Naive thymus-derived CD4-positive, alpha-beta T cell (primary cell): ENCODE measurements at regions not wholly inside any gene's neighbourhood (a gene's known extent, or its start where the extent isn't known, plus 50 kb on each side); places are given as distances from the start of the nearest gene placed in this dataset.

Experiments
- ATAC-seq: fragments of 150-1000 bp; cut with Tn5 transposase; 2 replicates; pipeline ENCODE4 v1.10.0; 2021; ENCODE audit warnings: mild to moderate bottlenecking, moderate library complexity
- CTCF ChIA-PET: fragments of 350-600 bp; sonication (Branson Sonifier 250); formaldehyde crosslinking; loops from one replicate; lab custom pipeline; 2021; ENCODE audit warnings: antibody characterized with exemption; lab: Charles Lee
- POLR2A ChIA-PET: fragments of 350-600 bp; sonication (Branson Sonifier 250); formaldehyde crosslinking; loops from one replicate; lab custom pipeline; 2021; ENCODE audit warnings: antibody characterized with exemption, inconsistent platforms; lab: Charles Lee
- DNase-seq, 9 donors: peaks; one replicate each; pipeline versions ENCODE4 v3.0.0 to v3.0.0-alpha.2; 2020 to 2022; ENCODE audit warnings: mixed read lengths in 1 of 9
- H3K27ac ChIP-seq: one replicate; pipeline ENCODE4 v1.7.0; 2013; ENCODE audit warnings: mild to moderate bottlenecking, low read depth, low read length, moderate library complexity
- H3K27me3 ChIP-seq, 2 donors: one replicate each; pipeline ENCODE4 v1.7.0; 2013; ENCODE audit warnings: low read length in 2 of 2, mild to moderate bottlenecking in 2 of 2, moderate library complexity in 2 of 2; ENCODE audit not compliant: control insufficient read depth in 2 of 2, insufficient read depth in 2 of 2
- H3K36me3 ChIP-seq, 3 experiments: 1 replicate in 2 of 3; 2 replicates in 1 of 3; pipeline ENCODE4 v1.7.0; 2013; ENCODE audit warnings: low read length in 3 of 3, mild to moderate bottlenecking in 3 of 3, moderate library complexity in 1 of 3; ENCODE audit not compliant: insufficient read depth in 3 of 3, control insufficient read depth in 2 of 3
- H3K4me1 ChIP-seq, 2 donors: one replicate each; pipeline ENCODE4 v1.7.0; 2013; ENCODE audit warnings: low read length in 2 of 2, mild to moderate bottlenecking in 2 of 2, moderate library complexity in 1 of 2; ENCODE audit not compliant: control insufficient read depth in 2 of 2, insufficient read depth in 2 of 2
- H3K4me3 ChIP-seq: 2 replicates; pipeline ENCODE4 v1.7.0; 2013; ENCODE audit warnings: mild to moderate bottlenecking, low read length
- H3K9me3 ChIP-seq, 3 experiments: 1 replicate in 2 of 3; 2 replicates in 1 of 3; pipeline ENCODE4 v1.7.0; 2013; ENCODE audit warnings: low read length in 3 of 3; ENCODE audit not compliant: control insufficient read depth in 2 of 3
- H3K27ac Mint-ChIP-seq, 9 donors: one replicate each; pipeline ENCODE4 v1.8.0; 2020 to 2022; ENCODE audit warnings: mixed read lengths in 9 of 9, mild to moderate bottlenecking in 8 of 9, moderate library complexity in 5 of 9, inconsistent platforms in 2 of 9
- H3K27me3 Mint-ChIP-seq, 5 donors: one replicate each; pipeline ENCODE4 v1.8.0; 2021 to 2022; ENCODE audit warnings: mixed read lengths in 5 of 5, mild to moderate bottlenecking in 1 of 5
- H3K36me3 Mint-ChIP-seq, 5 donors: one replicate each; pipeline ENCODE4 v1.8.0; 2020 to 2022; ENCODE audit warnings: mixed read lengths in 5 of 5, mild to moderate bottlenecking in 3 of 5, inconsistent platforms in 1 of 5
- H3K4me1 Mint-ChIP-seq, 7 donors: one replicate each; pipeline ENCODE4 v1.8.0; 2020 to 2022; ENCODE audit warnings: mixed read lengths in 7 of 7, mild to moderate bottlenecking in 3 of 7, inconsistent platforms in 1 of 7
- H3K4me3 Mint-ChIP-seq, 10 donors: one replicate each; pipeline ENCODE4 v1.8.0; 2020 to 2022; ENCODE audit warnings: mild to moderate bottlenecking in 10 of 10, mixed read lengths in 10 of 10, moderate library complexity in 6 of 10, inconsistent platforms in 2 of 10
- H3K9me3 Mint-ChIP-seq, 11 donors: one replicate each; pipeline ENCODE4 v1.8.0; 2020 to 2022; ENCODE audit warnings: mixed read lengths in 11 of 11, mild to moderate bottlenecking in 4 of 11, inconsistent platforms in 1 of 11, moderate library complexity in 1 of 11
- intact Hi-C, 2 donors: fragments of 100-400 bp; cut with micrococcal nuclease; formaldehyde crosslinking; loops; one replicate each; pipeline ENCODE4 v1.15.1; 2023

GRCh38 chr1:239884796-239885195 lies 206.9 kb upstream of the FMN2 start:
- no peaks in the 10 kb centered on the region for H3K4me1 ChIP-seq
- H3K9me3 ChIP-seq = no peaks in the 10 kb centered on the region
- H3K9me3 Mint-ChIP-seq = peaks cover 0 to 4% (median 0%) of the 10 kb centered on the region in 11 donors
- H3K4me3 ChIP-seq = no peak overlapping the region
- no peaks in the 10 kb centered on the region for H3K27me3 Mint-ChIP-seq
- no peak overlapping the region for H3K4me3 Mint-ChIP-seq
- CTCF ChIA-PET = no interaction called here
- no peak for DNase-seq
- no peaks in the 10 kb centered on the region for H3K36me3 ChIP-seq
- ATAC-seq = no peak
- H3K4me1 Mint-ChIP-seq = no peaks in the 10 kb centered on the region
- H3K27ac Mint-ChIP-seq = no peak overlapping the region
- POLR2A ChIA-PET = no interaction called here
- no peaks in the 10 kb centered on the region for H3K36me3 Mint-ChIP-seq
- no peak overlapping the region for H3K27ac ChIP-seq
- H3K27me3 ChIP-seq = no peaks in the 10 kb centered on the region
- intact Hi-C loops = no loop called here

DNA sequence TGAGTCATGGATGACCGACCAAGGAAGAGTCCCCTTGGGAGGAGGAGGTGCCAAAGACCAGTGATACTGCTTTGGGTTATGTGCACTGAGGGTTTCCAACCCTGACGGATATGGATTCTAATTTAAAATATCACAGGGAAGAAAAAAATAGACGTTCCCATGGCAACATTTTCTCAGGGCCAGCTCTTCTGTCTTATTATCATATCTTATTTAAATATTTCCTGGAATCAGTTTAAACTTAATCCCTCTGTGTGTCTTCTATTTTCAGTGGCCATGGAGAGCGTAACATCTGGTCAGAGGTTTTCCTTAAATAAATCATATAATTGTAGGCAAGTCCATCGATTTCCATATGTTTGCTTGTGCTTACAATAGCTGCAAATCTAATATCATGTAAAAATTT lies 205.4 kb upstream of the FMN2 start:
- intact Hi-C loops = no loop called here
- Histone ChIP-seq H3K4me3 (no peak overlapping the region), H3K27me3 (no peaks in the 10 kb centered on the region), H3K27ac (no peak overlapping the region), H3K9me3 (no peaks in the 10 kb centered on the region), H3K4me1 (no peaks in the 10 kb centered on the region), H3K36me3 (no peaks in the 10 kb centered on the region)
- Mint-ChIP-seq H3K27me3 (no peaks in the 10 kb centered on the region), H3K27ac (no peak overlapping the region), H3K36me3 (no peaks in the 10 kb centered on the region), H3K4me3 (no peak overlapping the region), H3K4me1 (no peaks in the 10 kb centered on the region), H3K9me3 (peaks cover 0 to 3% (median 0%) of the 10 kb centered on the region in 11 donors)
- CTCF ChIA-PET = no interaction called here
- POLR2A ChIA-PET = no interaction called here
- no peak for ATAC-seq
- no peak for DNase-seq

GRCh38 chr1:239888639-239889038 lies 203.0 kb upstream of the FMN2 start:
- Mint-ChIP-seq H3K36me3 (no peaks in the 10 kb centered on the region), H3K4me1 (no peaks in the 10 kb centered on the region), H3K27ac (no peak overlapping the region), H3K9me3 (no peaks in the 10 kb centered on the region), H3K27me3 (no peaks in the 10 kb centered on the region), H3K4me3 (no peak overlapping the region)
- Histone ChIP-seq H3K4me1 (no peaks in the 10 kb centered on the region), H3K27me3 (no peaks in the 10 kb centered on the region), H3K9me3 (no peaks in the 10 kb centered on the region), H3K36me3 (no peaks in the 10 kb centered on the region), H3K4me3 (no peak overlapping the region), H3K27ac (no peak overlapping the region)
- intact Hi-C loops = no loop called here
- ChIA-PET POLR2A (no interaction called here), CTCF (no interaction called here)
- ATAC-seq (no peak), DNase-seq (no peak)

- Histone ChIP-seq H3K27ac (no peak overlapping the region), H3K27me3 (no peaks in the 10 kb centered on the region), H3K4me3 (no peak overlapping the region), H3K36me3 (no peaks in the 10 kb centered on the region), H3K9me3 (no peaks in the 10 kb centered on the region), H3K4me1 (no peaks in the 10 kb centered on the region)
- DNase-seq = no peak
- CTCF ChIA-PET = interaction anchor here (0.6 to 1.2 kb wide), 2 partner anchors 17 to 485 kb away, joined by 3 to 4 read pairs; no protein-coding TSS in a partner anchor
- peaks cover 0 to 6% (median 3%) of the 10 kb centered on the region in 5 donors for H3K27me3 Mint-ChIP-seq
- H3K9me3 Mint-ChIP-seq = no peaks in the 10 kb centered on the region
- intact Hi-C loops = no loop called here
- ATAC-seq = no peak
- POLR2A ChIA-PET = no interaction called here
- no peak overlapping the region for H3K4me3 Mint-ChIP-seq
- H3K27ac Mint-ChIP-seq = no peak overlapping the region
- no peaks in the 10 kb centered on the region for H3K36me3 Mint-ChIP-seq
- no peaks in the 10 kb centered on the region for H3K4me1 Mint-ChIP-seq
Observed at GRCh38 chr1:239891621-239892358, 199.9 kb upstream of the FMN2 start.

- Mint-ChIP-seq H3K9me3 (no peaks in the 10 kb centered on the region), H3K27ac (no peak overlapping the region), H3K27me3 (peaks cover 0 to 6% (median 3%) of the 10 kb centered on the region in 5 donors), H3K4me1 (peaks cover 0 to 1% (median 0%) of the 10 kb centered on the region in 7 donors), H3K4me3 (no peak overlapping the region), H3K36me3 (no peaks in the 10 kb centered on the region)
- POLR2A ChIA-PET = no interaction called here
- DNase-seq (no peak), ATAC-seq (no peak)
- Histone ChIP-seq H3K4me3 (no peak overlapping the region), H3K4me1 (no peaks in the 10 kb centered on the region), H3K27ac (no peak overlapping the region), H3K27me3 (no peaks in the 10 kb centered on the region), H3K9me3 (no peaks in the 10 kb centered on the region), H3K36me3 (no peaks in the 10 kb centered on the region)
- CTCF ChIA-PET = interaction anchor here (1.2 kb wide), 1 partner anchor 486 kb away, joined by 4 read pairs; no protein-coding TSS in a partner anchor
- intact Hi-C loops = no loop called here
Observed at GRCh38 chr1:239892602-239893001, 199.1 kb upstream of the FMN2 start.

DNA sequence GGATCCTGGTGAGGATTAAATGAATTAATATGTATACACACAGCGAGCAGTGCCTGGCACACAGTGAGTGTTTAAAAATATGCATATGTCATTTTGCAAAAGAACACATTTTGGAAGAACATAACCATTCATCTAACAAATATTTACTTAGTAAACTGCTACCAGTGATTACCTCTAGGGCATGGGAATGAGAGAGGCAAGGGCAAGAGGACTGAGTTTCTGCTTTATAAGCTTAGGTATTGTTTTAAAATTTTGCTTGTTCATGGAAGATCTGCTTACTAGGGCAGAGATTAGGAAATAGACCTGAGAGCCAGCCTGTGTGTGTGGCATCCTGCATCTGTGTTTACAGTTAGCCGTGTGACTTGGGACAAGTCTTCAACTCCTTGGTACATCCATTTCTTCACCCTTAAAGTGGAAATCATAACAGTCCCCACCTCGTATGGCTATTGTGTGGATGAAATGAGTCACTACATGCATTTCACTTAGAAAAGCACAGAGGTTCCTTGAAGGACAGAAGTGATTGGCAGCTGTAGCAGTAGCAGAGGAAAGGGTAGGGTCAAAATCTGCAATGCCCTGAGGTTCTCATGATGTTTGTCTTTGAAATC lies 198.5 kb upstream of the FMN2 start:
- intact Hi-C loops = no loop called here

More for the DNA sequence above, 198.5 kb upstream of the FMN2 start:
- Histone ChIP-seq H3K4me1 (no peaks in the 10 kb centered on the region), H3K4me3 (no peak overlapping the region), H3K9me3 (no peaks in the 10 kb centered on the region), H3K27ac (no peak overlapping the region), H3K36me3 (no peaks in the 10 kb centered on the region), H3K27me3 (no peaks in the 10 kb centered on the region)
- H3K9me3 Mint-ChIP-seq = no peaks in the 10 kb centered on the region
- ChIA-PET CTCF (interaction anchor here (1.2 kb wide), 1 partner anchor 487 kb away, joined by 4 read pairs; no protein-coding TSS in a partner anchor), POLR2A (no interaction called here)
- peaks cover 0 to 6% (median 3%) of the 10 kb centered on the region in 5 donors for H3K27me3 Mint-ChIP-seq
- H3K36me3 Mint-ChIP-seq = no peaks in the 10 kb centered on the region
- DNase-seq (no peak), ATAC-seq (no peak)
- peaks cover 0 to 7% (median 2%) of the 10 kb centered on the region in 7 donors for H3K4me1 Mint-ChIP-seq
- H3K27ac Mint-ChIP-seq = no peak overlapping the region
- H3K4me3 Mint-ChIP-seq = no peak overlapping the region
